ENCODE measurements at regions not wholly inside any gene's neighbourhood (a gene's known extent, or its start where the extent isn't known, plus 50 kb on each side); places are given as distances from the start of the nearest gene placed in this dataset.

DNA sequence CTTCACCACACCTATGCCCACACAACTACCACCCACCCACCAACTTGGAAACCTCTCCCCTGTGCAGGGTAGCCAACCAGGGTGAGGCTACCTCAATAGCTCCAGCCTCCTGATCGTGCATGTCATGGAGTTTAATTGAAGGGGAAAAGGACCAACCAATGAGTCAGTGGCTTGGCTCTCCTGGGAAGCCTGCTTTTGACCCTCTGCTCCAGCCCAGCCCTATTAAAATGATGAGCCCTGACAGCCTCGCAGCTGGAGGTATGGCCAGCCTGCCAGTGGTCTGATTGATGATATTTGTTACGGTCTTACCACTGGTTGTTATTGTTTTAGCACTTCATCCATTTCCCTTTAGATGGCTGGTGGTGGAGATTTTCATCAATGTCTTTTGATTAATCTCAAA is 280.4 kb downstream of the SH3GL2 start:
- no peaks in the 10 kb centered on the region for H3K9me3 ChIP-seq
- no peaks in the 10 kb centered on the region for H3K27me3 ChIP-seq
- intact Hi-C loops (cut with DNase I) = no loop called here
- H3K36me3 ChIP-seq = no peaks in the 10 kb centered on the region
- no peak for DNase-seq
- WGBS, 2 donors = 33 to 52% methylated on average over 3 of the region's 3 CpGs
- no peak overlapping the region for H3K27ac ChIP-seq
- no peak overlapping the region for H3K4me3 ChIP-seq
- TF ChIP-seq POLR2A (IDR thresholded peaks at IDR 0.05) = no peak
- TF ChIP-seq, protein P1, sequence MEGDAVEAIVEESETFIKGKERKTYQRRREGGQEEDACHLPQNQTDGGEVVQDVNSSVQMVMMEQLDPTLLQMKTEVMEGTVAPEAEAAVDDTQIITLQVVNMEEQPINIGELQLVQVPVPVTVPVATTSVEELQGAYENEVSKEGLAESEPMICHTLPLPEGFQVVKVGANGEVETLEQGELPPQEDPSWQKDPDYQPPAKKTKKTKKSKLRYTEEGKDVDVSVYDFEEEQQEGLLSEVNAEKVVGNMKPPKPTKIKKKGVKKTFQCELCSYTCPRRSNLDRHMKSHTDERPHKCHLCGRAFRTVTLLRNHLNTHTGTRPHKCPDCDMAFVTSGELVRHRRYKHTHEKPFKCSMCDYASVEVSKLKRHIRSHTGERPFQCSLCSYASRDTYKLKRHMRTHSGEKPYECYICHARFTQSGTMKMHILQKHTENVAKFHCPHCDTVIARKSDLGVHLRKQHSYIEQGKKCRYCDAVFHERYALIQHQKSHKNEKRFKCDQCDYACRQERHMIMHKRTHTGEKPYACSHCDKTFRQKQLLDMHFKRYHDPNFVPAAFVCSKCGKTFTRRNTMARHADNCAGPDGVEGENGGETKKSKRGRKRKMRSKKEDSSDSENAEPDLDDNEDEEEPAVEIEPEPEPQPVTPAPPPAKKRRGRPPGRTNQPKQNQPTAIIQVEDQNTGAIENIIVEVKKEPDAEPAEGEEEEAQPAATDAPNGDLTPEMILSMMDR (IDR thresholded peaks at IDR 0.05) = no peak
- no peaks in the 10 kb centered on the region for H3K4me1 ChIP-seq

DNA sequence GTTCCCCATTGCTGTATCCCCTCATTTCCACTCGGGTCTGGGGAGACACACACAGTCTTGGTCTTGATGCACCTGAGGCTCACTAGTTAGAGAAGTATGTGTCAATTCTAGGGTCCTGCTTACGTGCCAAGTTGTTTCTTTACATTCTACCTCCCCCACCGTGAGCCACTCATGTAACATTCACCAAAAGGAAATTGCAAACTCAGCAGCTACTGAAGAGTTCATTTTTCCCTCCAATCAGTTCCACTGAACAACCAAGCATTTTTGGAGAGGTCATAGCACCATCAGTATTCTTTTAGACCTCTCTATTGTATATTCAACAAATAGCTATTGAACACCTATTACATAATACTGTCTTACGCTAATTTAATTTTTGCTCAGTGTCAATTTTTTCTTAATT is 281.1 kb downstream of the SH3GL2 start:
- Histone ChIP-seq H3K4me1 (no peaks in the 10 kb centered on the region), H3K27me3 (no peaks in the 10 kb centered on the region), H3K27ac (no peak overlapping the region), H3K36me3 (no peaks in the 10 kb centered on the region), H3K4me3 (no peak overlapping the region), H3K9me3 (no peaks in the 10 kb centered on the region)
- no peak for DNase-seq
- 70 to 76% methylated on average over 4 of the region's 4 CpGs for WGBS, 2 donors
- TF ChIP-seq POLR2A (IDR thresholded peaks at IDR 0.05) = no peak
- TF ChIP-seq, protein P1 (IDR thresholded peaks at IDR 0.05) = no peak
- intact Hi-C loops (cut with DNase I) = no loop called here

DNA sequence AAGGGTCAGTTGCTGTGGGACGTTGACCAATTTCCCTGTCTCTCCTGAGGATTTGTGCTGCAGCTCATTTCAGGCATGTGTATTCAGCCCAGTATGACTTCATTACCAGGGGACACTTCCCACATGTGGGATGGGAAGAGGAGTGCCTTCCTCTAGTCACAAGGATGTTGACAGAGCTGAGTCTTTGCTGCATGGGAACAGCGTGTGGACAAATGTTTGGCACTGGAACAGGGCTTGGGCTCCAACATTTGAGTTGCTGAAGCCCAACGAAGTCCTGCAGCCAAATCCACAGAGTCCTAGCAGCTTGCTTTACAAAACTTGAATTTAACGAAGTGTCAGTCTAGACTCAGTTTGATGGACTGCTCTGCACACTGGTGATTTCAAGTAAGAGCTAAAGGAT is 283.2 kb downstream of the SH3GL2 start:
- DNase-seq = no peak
- H3K4me1 ChIP-seq = no peaks in the 10 kb centered on the region
- H3K27me3 ChIP-seq = no peaks in the 10 kb centered on the region
- intact Hi-C loops (cut with DNase I) = no loop called here
- TF ChIP-seq, protein P1 (IDR thresholded peaks at IDR 0.05) = no peak
- TF ChIP-seq POLR2A (IDR thresholded peaks at IDR 0.05) = no peak
- H3K27ac ChIP-seq = no peak overlapping the region
- no peak overlapping the region for H3K4me3 ChIP-seq
- WGBS, 2 donors = 48 to 81% methylated on average over 2 to 4 of the region's 4 CpGs
- no peaks in the 10 kb centered on the region for H3K36me3 ChIP-seq
- no peaks in the 10 kb centered on the region for H3K9me3 ChIP-seq

DNA sequence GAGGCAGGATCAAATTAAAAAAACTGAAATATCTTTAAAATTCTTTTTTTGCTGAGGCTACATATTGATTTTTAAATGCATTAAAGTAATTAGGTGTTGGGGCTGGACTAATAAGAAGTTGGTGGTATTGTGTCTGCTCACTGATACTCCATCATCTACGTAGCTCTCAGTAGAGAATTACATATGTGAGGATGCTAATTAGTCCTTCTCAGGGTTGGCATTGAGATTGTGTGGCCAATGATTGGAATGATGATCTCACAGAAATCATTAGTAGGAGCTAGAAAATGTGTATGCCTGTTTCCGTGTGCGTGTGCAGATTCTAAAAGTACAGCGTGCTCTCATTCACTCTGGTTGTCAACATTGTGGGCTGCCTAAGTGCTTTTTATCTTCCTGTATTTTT is 283.8 kb downstream of the SH3GL2 start:
- H3K27me3 ChIP-seq = no peaks in the 10 kb centered on the region
- no peak for DNase-seq
- H3K27ac ChIP-seq = no peak overlapping the region
- no peaks in the 10 kb centered on the region for H3K36me3 ChIP-seq
- WGBS, 2 donors = 94 to 98% methylated on average over 4 of the region's 4 CpGs
- intact Hi-C loops (cut with DNase I) = no loop called here
- TF ChIP-seq POLR2A (IDR thresholded peaks at IDR 0.05) = no peak
- TF ChIP-seq, protein P1 (IDR thresholded peaks at IDR 0.05) = no peak
- no peaks in the 10 kb centered on the region for H3K4me1 ChIP-seq
- no peak overlapping the region for H3K4me3 ChIP-seq
- H3K9me3 ChIP-seq = no peaks in the 10 kb centered on the region

DNA sequence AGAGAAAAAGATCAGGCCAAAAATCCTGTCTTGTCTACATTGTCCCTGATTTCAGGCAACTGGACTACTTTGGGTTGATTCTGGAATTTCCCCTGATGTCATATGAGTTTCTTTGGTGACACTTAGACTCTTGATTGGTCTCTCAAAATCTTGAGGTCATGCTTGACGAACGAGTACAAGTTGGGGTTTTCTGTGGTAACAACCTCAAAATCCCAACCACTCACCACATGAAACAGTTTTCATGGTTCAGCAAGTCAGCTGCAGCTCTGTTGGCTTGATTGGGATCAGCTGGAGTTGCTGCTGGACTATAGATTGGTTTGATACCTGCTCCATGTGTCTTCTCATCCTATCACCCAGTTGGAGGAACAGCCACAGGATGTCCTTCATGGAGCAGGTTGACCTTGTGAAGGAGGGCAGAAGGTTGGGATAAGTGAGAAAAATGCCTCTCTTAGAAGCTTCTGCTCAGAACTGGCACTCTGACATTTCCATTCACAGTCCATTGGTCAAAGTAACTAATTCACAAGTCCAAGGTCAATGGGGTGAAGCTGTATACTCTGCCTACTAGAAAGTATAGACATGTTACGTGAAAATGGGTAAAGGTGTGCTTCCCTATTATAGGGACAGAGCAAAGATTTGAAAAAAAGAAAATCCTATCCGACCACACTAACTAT is 284.5 kb downstream of the SH3GL2 start:
- H3K9me3 ChIP-seq = no peaks in the 10 kb centered on the region
- no peaks in the 10 kb centered on the region for H3K36me3 ChIP-seq
- intact Hi-C loops (cut with DNase I) = no loop called here
- DNase-seq = no peak
- no peak for TF ChIP-seq POLR2A (IDR thresholded peaks at IDR 0.05)
- TF ChIP-seq, protein P1 (IDR thresholded peaks at IDR 0.05) = no peak
- 61 to 72% methylated on average over 4 of the region's 4 CpGs for WGBS, 2 donors
- H3K4me1 ChIP-seq = no peaks in the 10 kb centered on the region
- H3K27me3 ChIP-seq = no peaks in the 10 kb centered on the region
- H3K4me3 ChIP-seq = no peak overlapping the region
- H3K27ac ChIP-seq = no peak overlapping the region

Measured in esophagus squamous epithelium (tissue), 5 donors.